GM12875 (cell line): ENCODE measurements at regions not wholly inside any gene's neighbourhood (a gene's known extent, or its start where the extent isn't known, plus 50 kb on each side); places are given as distances from the start of the nearest gene placed in this dataset.

Experiments
- H3K4me3 ChIP-seq: one replicate; pipeline ENCODE4 v1.5.1; 2011; ENCODE audit warnings: low read depth, low read length, control low read depth
- TF ChIP-seq, protein P1 (sequence below): IDR thresholded peaks from 2 replicates; pipeline ENCODE4 v1.5.1; 2011; ENCODE audit warnings: low read depth, mild to moderate bottlenecking, control low read depth, inconsistent platforms, low read length, moderate library complexity, borderline replicate concordance; ENCODE audit not compliant: insufficient read depth

GRCh38 chr20:20931024-20931423, 175.1 kb downstream of the LINC00237 start:
- H3K4me3 ChIP-seq: no peak overlapping the region
- TF ChIP-seq, protein P1, sequence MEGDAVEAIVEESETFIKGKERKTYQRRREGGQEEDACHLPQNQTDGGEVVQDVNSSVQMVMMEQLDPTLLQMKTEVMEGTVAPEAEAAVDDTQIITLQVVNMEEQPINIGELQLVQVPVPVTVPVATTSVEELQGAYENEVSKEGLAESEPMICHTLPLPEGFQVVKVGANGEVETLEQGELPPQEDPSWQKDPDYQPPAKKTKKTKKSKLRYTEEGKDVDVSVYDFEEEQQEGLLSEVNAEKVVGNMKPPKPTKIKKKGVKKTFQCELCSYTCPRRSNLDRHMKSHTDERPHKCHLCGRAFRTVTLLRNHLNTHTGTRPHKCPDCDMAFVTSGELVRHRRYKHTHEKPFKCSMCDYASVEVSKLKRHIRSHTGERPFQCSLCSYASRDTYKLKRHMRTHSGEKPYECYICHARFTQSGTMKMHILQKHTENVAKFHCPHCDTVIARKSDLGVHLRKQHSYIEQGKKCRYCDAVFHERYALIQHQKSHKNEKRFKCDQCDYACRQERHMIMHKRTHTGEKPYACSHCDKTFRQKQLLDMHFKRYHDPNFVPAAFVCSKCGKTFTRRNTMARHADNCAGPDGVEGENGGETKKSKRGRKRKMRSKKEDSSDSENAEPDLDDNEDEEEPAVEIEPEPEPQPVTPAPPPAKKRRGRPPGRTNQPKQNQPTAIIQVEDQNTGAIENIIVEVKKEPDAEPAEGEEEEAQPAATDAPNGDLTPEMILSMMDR: no peak

DNA sequence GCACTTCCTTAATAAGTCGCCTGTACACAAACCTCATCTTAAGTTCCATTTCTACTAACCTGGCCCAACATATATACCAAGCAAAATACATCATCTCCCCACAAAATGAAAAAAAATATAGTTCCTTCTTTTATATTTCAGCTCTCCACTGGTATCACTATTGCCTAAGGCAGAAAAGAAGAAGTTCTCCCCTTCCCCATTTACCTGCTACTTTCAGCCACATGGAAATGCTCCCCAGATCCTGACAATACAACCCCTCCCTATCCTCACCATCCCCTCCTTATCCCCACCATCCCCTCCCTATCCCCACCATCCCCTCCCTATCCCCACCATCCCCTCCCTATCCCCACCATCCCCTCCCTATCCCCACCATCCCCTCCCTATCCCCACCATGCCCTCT, 175.7 kb downstream of the LINC00237 start:
- TF ChIP-seq, protein P1: no peak
- no peak overlapping the region for H3K4me3 ChIP-seq

GRCh38 chr20:20929341-20929740, 176.8 kb downstream of the LINC00237 start:
- TF ChIP-seq, protein P1: no peak
- no peak overlapping the region for H3K4me3 ChIP-seq

GRCh38 chr20:20926222-20926905, 179.8 kb downstream of the LINC00237 start:
- TF ChIP-seq, protein P1: no peak
- no peak overlapping the region for H3K4me3 ChIP-seq

DNA sequence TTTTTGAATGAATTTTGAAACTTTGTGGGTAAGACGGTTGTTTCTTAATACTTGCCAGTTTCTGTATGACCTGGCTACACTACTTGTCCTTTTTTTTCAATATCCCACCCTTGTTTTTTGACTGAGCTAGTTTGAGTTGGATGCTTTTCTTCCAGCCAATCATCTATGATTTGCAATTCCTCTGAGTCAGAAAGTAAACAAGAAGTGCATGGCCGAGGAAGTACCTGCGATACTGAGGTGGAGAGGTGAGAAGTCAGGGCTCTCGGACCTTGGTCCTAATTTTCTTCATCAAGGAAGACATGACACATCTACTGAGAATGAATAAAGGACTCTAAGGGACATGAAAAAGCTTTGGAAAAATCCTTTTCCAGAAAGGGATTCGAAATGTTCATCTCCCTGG, 185.7 kb downstream of the LINC00237 start:
- no peak overlapping the region for H3K4me3 ChIP-seq
- TF ChIP-seq, protein P1: no peak

GRCh38 chr20:20915844-20916243, 190.3 kb downstream of the LINC00237 start:
- H3K4me3 ChIP-seq: no peak overlapping the region
- TF ChIP-seq, protein P1: no peak

DNA sequence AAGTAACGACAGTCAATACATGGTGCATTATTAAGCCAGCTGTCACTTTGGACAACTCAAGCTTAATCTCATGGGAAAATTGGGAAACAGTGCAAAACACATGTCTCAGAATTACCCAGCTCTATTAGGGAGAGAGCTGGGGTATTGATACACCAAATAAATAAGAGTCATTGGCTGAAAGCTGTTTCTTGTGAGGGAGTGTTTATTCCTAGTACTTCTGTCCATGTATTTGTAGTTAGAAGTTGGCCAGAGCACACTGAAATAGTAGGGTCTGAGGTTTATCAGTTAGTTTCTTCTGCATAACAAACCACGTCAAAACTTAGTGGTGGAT, 192.0 kb upstream of the RALGAPA2 start:
- TF ChIP-seq, protein P1: no peak
- no peak overlapping the region for H3K4me3 ChIP-seq
